GM18502 (cell line): ENCODE measurements at regions not wholly inside any gene's neighbourhood (a gene's known extent, or its start where the extent isn't known, plus 50 kb on each side); places are given as distances from the start of the nearest gene placed in this dataset.
"Not testable (repeated sequence)": the region's sequence is repeated elsewhere in the genome, so short reads cannot be mapped to it uniquely, and the experiment has no call there.

Source experiments
- ATAC-seq: cut with Tn5 transposase; IDR thresholded peaks from one replicate; pipeline ENCODE4 v1.9.1; 2021; ENCODE audit warnings: mild to moderate bottlenecking; ENCODE audit not compliant: unreplicated experiment, poor library complexity

DNA sequence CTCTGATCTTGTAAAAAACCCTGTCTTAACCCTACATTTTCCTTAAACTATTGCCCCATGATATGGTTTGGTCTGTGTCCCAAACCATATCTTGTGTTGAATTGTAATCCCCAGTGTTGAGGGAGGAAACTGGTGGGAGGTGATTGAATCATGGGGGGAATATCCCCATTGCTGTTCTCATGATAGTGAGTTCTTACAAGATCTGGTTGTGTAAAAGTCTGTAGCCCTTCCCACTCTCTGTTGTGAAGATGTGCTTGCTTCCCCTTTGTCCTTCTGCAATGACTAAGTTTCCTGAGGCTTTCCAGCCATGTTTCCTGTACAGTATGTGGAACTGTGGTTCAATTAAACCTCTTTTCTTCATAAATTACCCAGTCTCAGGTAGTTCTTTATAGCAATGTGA, 881.4 kb downstream of the DIPK2A start:
- no peak for ATAC-seq

DNA sequence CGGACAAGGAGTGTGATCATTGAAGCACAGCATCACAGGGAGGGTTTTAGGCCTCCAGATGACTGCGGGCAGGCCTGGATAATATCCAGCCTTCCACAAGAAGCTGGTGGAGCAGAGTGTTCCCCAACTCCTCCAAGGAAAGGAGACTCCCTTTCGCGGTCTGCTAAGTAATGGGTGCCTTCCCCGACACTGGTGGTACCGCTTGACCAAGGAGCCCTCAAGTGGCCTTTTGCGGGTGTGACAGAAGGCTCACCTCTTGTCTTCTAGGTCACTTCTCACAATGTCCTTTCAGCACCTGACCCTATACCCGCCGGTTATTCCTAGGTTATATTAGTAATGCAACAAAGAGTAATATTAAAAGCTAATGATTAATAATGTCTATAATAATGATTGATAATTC, 882.4 kb downstream of the DIPK2A start:
- not testable (repeated sequence) for ATAC-seq

DNA sequence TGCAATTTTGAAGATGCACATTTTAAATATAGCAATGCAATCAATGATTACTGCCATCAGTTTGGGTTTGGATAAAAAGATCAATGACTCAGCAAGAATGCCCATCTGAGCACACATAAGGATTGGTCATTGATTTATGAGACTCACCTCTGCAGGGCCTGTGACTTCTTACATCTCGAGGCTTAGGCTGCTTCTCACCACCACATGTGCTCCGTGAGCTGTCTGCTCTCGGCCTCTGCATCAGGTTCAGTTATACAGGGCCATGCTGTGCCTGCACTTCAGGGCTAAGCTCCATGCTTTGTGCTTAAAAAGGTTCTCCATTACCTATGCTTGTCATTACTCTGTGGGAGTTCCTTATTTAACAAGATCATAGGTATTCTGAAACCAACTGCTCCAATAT, 887.5 kb downstream of the DIPK2A start:
- ATAC-seq: no peak

DNA sequence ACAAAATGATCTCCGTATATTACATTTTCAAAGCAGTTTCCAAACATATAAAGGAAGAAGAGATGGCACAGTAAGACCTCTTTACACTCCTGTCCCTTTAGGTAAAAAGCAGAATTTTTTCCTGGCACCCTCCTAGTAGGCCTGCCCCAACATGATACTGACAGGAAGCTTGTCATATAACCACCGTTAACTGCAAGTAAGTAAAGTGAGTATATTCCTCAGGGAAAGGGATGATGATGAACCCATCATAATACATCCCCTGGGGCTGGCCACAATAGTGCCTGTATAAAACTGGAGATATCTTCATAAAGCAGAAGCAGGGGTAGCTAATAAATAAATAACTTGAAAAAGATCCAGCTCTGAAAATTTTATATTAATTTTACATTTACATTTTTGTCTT, 893.0 kb downstream of the DIPK2A start:
- ATAC-seq: no peak

DNA sequence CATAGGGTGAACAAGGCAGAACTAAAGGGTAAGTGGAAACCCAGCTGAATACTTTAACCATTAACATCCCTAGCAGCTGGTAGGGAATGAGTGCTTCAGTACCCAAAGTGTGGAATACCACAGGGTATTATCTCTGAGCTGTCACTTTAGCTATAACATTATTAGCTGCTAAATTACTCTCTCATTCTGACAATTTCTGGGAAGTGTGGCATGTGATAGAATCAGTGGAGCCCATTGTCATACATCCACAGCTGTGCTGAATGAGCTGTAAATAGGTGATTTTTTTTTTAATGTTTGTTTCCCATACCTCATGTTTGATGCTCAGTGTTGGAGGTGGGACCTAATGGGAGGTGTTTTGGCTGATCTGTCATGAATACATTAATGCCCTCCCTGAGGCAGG, 894.3 kb downstream of the DIPK2A start:
- no peak for ATAC-seq

DNA sequence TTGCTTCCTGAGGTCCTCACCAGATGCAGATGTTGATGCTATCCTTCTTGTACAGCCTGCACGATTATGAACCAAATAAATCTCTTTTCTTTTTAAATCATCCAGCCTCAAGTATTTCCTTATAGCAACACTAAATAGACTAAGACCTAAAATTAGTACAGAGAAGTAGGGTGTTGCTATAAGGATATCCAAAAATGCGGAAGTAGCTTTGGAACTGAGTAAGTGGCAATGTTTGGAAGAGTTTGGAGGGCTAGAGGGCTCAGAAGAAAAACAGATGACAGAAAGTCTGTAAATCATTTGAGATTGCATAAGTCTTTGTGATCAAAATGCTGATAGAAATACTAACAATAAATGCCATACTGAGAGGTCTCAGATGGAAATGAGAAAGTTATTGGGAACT, 894.9 kb downstream of the DIPK2A start:
- ATAC-seq: no peak

DNA sequence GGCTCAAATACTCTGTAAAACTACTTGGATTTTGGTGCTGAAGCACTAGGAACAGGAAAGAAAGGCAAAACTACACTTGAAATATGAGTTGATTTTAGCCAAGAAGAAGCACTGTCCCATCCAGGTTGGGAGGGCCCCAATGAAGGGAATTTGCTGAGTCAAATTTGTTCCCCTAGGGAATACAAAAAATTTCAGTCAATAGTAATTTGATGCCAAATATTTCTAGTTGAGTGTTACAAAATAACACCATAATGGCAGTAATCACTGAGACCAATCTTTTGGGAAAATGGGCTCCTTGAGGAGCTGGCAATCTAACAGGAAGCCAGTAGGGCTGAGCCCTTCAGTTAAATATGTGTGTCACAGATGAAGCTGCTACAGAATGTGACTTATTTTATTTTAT, 896.9 kb downstream of the DIPK2A start:
- ATAC-seq: no peak

DNA sequence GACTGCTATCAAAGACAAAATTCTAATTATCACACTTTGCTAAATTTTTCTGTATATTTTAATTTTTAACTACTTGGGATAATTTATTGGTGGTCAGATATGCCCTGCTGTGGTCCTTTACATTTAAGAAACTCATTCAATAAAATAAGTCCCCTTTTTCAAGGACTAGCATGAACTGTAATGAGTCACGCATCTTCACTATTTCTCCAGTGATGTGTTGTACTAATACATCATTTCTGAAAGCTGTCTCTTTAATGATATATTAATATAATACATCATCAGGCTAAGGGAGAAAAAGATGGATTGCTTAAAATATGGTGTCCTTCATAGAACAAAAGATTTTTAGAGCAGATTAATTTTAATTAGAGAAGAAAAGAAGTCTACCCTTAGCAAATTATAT, 901.4 kb downstream of the DIPK2A start:
- no peak for ATAC-seq

DNA sequence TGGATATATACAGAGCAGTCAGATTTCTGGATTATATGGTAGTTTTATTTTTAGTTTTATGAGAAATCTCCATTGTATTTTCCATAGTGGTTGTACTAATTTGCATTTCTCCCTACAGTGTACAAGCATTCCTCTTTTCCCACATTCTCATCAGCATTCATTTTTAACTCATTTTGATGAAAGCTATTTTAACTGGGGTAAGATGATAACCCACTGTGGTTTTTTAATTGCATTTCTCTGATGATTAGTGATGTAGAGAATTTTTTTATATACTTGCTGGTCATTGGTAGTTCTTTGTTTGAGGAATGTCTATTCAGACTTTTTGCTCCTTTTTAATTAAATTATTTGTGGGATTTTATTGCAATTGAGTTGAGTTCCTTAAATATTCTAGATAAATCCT, 903.6 kb downstream of the DIPK2A start:
- ATAC-seq: no peak

DNA sequence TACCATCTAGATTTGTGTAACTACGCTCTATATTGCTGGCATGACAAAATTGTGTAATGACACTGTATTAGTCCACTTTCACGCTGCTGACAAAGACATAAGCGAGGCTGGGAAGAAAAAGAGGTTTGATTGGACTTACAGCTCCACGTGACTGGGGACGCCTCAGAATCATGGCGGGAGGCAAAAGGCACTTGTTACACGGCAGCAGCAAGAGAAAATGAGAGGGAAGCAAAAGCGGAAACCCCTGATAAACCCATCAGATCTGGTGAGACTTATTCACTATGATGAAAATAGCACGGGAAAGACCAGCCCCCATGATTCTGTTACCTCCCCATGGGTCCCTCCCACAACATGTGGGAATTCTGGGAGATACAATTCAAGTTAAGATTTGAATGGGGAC, 905.7 kb downstream of the DIPK2A start:
- ATAC-seq: no peak

DNA sequence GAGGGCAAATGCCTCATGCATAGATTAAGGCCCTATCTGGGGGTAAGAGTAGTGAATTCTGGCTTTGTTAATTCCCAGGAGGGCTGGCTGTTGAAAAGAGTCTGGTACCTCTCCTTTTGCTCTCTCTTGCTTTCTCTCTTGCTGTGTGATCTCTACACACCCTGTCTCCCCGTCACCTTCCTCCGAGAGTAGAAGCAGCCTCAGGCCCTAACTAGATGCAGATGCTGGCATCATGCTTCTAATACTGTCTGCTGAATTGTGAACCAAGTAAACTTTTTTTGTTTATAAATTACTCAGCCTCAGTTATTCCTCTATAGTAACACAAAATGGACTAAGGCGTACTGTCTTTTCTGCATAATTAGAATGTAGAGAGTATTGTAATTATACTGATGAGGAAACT, 908.1 kb downstream of the DIPK2A start:
- ATAC-seq: no peak

DNA sequence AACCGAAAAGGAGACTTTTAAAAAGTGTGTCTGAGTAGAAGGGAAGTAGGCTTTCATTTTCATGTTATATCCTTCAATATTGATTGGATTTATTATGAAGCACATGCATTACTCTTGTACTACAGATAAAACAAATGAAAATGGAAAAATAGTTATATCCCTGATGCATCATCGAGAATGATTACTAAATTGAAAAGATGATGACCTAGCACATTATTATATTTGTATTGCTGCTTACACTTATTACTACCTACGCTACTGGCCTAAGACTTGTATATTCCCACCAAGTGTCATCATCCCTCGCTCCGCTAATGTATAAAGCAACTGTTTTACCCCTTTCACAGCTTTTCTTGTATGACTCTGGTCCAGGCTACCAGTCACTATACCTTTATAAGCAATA, 922.4 kb downstream of the DIPK2A start:
- ATAC-seq: no peak

DNA sequence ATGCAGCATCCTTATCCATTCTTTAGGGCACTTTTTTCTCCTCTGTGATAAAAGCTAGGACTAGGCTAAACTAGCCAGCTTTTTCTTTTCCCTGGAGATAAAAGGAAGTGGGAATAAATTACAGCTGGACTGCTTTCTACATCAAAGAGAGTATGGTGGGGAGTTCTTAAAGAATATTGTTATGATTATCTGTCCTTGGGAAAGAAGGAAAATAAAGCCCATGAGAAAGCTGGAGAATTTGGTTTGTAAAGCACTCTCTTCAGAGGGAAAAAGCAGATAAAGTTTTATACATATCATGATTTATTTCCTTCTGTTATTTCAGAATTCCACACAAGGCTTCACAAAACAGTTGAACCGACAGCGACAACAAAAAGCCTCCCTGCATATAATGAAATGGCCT, 923.0 kb downstream of the DIPK2A start:
- no peak for ATAC-seq

DNA sequence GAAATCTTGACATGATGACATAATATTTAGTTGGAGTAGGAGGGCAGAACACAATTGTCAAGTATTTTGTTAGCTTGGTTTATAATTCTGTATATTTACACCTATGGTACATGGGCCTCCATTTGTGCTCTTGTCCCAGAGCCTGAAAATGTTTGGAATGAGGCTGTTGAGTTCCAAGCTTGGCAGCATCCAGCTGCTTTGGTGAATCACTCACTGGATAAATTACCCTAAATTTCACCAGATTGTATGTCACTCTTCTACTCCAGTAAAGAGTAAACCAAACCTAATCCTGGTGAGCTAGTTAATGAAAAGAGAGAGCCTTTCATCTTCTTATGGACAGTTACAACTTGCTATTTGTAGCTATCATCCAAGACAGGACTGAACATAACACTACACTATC, 928.7 kb downstream of the DIPK2A start:
- ATAC-seq: no peak

DNA sequence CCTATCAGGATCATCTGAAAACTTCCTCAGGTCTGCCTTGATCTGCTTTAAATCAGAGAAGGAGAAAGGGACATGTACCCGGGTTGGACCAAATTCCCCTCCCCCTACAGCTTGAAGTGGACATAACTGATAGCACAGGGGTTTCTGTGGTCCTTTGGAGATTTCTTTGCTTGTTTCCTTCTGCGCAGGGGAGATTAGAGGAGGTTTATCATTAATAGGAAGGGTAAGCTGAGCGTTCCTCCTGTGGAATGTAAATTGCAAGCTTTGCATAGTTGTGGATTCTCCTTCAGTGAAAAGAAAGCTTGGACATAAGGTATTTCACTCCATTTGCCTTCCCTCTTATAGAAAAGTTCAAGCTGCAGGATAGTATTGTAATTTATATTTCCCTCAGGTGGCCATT, 936.0 kb downstream of the DIPK2A start:
- ATAC-seq: not testable (repeated sequence)

DNA sequence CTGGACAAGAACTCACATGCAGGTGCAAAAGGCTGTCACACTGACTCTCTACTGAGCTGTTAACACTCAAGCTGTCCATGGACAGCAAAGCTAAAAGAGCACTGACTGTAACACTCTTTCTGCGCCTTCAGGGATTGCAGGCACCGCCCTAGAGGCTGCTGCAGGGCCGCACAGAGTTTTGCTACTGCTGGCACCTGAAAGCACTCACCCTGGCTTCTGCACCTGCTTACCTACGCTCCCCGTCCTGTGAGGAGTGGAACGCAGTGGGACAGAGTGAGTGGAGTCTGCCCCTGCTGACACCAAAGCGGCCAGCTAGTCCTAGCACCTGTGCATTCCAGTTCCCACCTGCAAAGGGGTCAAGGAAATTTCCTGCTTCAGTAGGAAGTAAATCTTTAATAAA, 941.3 kb downstream of the DIPK2A start:
- no peak for ATAC-seq

DNA sequence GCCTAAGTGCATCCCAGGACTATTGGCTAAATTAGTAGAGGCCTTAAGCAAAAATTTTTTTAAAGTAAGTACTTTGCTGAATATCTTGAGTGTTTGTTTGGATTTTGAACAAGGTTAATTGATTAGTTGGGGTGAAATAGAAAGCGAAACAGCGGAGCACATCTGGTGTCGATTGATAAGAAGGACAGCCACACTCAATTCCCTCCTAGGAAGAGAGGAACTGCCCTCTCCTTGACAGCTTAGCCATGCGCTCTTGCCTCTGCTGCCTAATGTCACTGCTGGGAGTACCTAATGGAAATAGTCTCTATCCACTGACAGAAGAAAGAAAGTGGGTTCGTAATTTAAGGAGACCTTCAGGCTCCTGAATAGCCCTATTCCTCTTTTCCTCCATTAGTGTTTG, 943.6 kb downstream of the DIPK2A start:
- ATAC-seq: no peak

DNA sequence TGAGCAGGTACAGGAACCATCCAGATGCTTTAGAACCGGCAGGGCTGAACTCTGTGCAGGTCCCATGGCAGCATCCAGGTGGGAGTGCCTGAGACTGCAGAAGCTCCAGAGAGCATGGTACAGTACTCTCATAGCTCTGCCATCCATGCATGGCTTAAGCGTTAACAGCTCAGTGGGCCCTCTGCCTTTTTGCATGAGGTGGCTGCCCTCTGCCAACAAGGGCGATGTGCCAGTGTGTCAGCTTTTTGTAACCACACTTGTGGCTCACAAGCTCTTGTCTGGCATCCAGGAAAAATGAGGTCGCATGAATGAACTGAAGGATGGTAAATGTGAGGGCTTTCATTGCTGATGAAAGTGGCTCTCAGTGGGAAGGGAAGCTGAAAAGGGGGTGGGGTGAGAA, 950.1 kb downstream of the DIPK2A start:
- no peak for ATAC-seq

DNA sequence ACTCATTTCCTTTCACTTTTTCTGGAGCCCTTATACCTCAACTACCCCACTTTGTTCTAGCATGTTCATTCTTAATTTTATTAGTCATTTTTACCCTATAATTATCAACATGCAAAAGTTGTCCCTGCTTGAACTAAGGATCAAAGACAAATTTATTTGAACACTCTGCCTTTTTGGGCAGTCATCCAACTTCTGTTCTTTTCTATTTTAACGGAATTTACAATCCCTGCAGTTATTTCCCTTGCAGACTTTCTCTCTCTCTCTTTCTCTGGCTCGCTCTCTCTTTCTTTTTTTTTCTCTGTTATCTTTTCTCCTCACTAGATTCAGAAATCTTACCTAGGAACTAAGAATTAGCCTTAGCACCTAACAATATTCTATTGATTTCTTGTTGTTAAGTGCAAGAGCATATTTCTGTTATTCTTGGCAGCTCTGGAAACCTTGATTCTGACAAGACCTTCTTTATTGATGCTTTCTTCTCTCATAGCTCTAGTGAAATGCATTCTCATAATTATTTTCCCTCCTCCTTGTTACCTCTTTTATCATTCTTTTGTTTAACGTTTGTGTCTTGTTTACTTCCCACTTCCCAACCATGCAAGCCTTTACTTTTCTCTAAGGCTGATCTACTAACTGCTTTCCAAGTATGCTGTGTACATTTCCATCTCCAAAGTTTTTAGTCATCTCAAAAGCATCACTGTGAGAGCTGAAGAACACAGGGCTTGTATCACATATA, 951.6 kb downstream of the DIPK2A start:
- ATAC-seq: no peak

DNA sequence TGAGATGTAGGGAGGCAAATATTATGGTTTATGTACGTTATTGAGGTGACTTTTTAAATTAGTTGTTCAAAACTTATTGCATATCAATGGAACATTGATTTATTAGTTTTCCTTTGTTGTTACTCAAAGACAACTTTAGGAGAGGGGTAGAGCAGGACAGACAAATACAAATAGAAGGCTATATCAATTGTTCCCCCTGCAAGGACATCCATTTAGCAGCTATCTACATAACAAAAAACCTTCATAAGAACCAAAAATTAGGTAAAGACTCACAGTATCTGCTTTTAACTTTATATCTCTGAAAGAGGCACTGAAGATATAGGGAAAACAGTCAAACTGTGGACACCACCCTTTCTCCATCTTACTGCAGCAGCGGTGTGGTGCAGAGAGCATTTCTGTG, 958.8 kb downstream of the DIPK2A start:
- no peak for ATAC-seq

DNA sequence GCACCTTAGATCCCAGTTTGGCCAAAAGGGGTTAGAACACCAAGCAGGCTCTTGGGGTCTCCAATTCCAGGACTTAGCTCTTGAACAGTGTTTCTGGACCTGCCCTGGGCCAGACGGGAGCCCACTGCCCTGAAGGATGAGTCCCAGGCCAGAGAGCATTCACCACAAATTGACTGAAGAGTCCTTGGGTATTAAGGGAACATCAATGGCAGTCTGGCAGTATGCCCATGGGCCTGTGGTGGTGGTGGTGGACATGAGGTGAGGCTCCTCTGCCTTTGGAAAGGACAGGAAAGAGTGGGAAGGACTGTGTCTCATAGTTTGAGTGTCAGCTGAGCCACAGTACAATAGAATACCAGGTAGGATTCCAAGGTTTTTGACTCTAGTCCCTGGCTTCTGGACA, 960.0 kb downstream of the DIPK2A start:
- no peak for ATAC-seq

DNA sequence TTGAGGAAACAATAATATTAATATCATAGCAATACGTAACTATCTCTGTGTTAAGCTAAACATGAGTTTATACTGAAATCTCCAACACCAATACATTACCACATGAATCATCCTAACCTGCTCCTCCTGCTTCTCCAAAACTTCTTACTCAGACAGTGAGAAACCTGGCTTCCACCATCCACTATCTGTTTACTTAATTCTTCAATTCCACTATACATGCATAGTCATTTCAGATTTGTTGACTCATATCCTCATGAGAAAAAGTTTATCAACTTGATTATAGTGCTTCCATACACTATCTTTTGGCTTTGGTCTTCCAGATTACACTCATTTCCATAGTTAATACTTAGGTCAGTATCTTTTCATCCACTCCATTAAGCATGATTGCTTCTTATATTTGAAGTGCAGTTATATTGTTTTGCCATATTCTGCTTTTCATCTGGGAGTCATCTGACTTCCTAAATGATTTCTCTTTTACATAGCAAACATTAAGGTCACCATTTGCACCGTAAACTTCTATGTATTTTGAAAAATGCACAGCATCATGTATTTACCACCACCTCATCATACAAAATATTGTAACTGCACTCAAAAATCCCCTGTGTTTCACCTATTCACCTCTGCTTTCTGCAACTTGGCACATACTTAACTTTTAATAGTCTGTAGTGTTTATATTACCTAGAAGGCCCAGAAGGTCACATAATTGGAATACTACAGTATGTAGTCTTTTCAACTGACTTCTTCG, 970.6 kb downstream of the DIPK2A start:
- ATAC-seq: no peak
